H1 (cell line): ENCODE measurements at regions not wholly inside any gene's neighbourhood (a gene's known extent, or its start where the extent isn't known, plus 50 kb on each side); places are given as distances from the start of the nearest gene placed in this dataset.

Experiments
- CTCF ChIA-PET: fragments of 300-600 bp; sonication (Branson Sonifier 250); formaldehyde crosslinking; loops from one replicate; lab custom pipeline; 2021; ENCODE audit not compliant: partially characterized antibody; lab: Charles Lee
- POLR2A ChIA-PET: fragments of 300-600 bp; sonication (Branson Sonifier 250); formaldehyde crosslinking; loops from one replicate; lab custom pipeline; 2021; ENCODE audit warnings: inconsistent platforms; ENCODE audit not compliant: partially characterized antibody; lab: Charles Lee
- DNase-seq, 2 experiments: peaks; one replicate each; pipeline versions ENCODE4 v3.0.0 to v3.0.0-alpha.2; 2010 to 2022; ENCODE audit warnings: low spot score in 2 of 2, low read depth in 1 of 2, mixed read lengths in 1 of 2
- FAIRE-seq: peaks from 2 replicates; lab custom pipeline; 2011; peaks lifted over from hg19 to GRCh38; lab: Jason Lieb, UNC
- H2AFZ ChIP-seq: 2 replicates; pipeline ENCODE4 v1.8.1; 2012; ENCODE audit warnings: low read length, inconsistent platforms
- H2AK5ac ChIP-seq: 2 replicates; pipeline ENCODE4 v1.6.1; 2013; ENCODE audit warnings: low read depth, low read length
- H2BK120ac ChIP-seq: replicated peaks from 2 replicates; pipeline ENCODE3; 2013; ENCODE audit warnings: low read depth, low read length, inconsistent platforms
- H2BK12ac ChIP-seq: 2 replicates; pipeline ENCODE4 v1.6.1; 2013; ENCODE audit warnings: low read depth, low read length
- H2BK15ac ChIP-seq: 2 replicates; pipeline ENCODE4 v1.6.1; 2013; ENCODE audit warnings: low read length
- H2BK20ac ChIP-seq: 2 replicates; pipeline ENCODE4 v1.6.1; 2013; ENCODE audit warnings: low read length
- H2BK5ac ChIP-seq: 2 replicates; pipeline ENCODE4 v1.6.1; 2013; ENCODE audit warnings: low read depth, low read length
- H3K14ac ChIP-seq: 2 replicates; pipeline ENCODE4 v1.6.1; 2013; ENCODE audit warnings: inconsistent platforms; ENCODE audit not compliant: insufficient read length
- H3K18ac ChIP-seq: 2 replicates; pipeline ENCODE4 v1.6.1; 2013; ENCODE audit warnings: low read length; ENCODE audit errors: extremely low read depth
- H3K23ac ChIP-seq: 2 replicates; pipeline ENCODE4 v1.6.1; 2013; ENCODE audit warnings: inconsistent platforms; ENCODE audit not compliant: insufficient read length
- H3K23me2 ChIP-seq: 2 replicates; pipeline ENCODE4 v1.6.1; 2013; ENCODE audit warnings: low read depth, low read length
- H3K27ac ChIP-seq: 2 replicates; pipeline ENCODE4 v1.6.1; 2011; ENCODE audit warnings: low read depth, low read length, inconsistent platforms
- H3K27me3 ChIP-seq, 4 experiments: replicated peaks in 1 of 4; 1 replicate in 1 of 4; 2 replicates in 3 of 4; pipeline versions ENCODE4 v1.6.1 to v1.8.1; 2011 to 2013; ENCODE audit warnings: low read length in 3 of 4, mild to moderate bottlenecking in 3 of 4, inconsistent platforms in 2 of 4, mixed read lengths in 2 of 4, moderate library complexity in 1 of 4; ENCODE audit not compliant: control insufficient read depth in 3 of 4, insufficient read depth in 3 of 4; ENCODE audit errors: extremely low read depth in 1 of 4
- H3K36me3 ChIP-seq, 4 experiments: 2 replicates each; pipeline versions ENCODE4 v1.6.1 to v1.8.1; 2011 to 2013; ENCODE audit warnings: mild to moderate bottlenecking in 4 of 4, low read length in 3 of 4, moderate library complexity in 2 of 4, control low read depth in 1 of 4, inconsistent platforms in 1 of 4; ENCODE audit not compliant: insufficient read depth in 4 of 4, control insufficient read depth in 2 of 4
- H3K4ac ChIP-seq: replicated peaks from 2 replicates; pipeline ENCODE3; 2013; ENCODE audit warnings: low read length, low read depth, mixed read lengths, inconsistent platforms; ENCODE audit not compliant: insufficient read length
- H3K4me1 ChIP-seq, 4 experiments: replicated peaks in 1 of 4; 1 replicate in 1 of 4; 2 replicates in 3 of 4; pipeline versions ENCODE4 v1.6.1 to v1.8.1; 2011 to 2013; ENCODE audit warnings: low read length in 3 of 4, inconsistent platforms in 2 of 4, mixed read lengths in 1 of 4; ENCODE audit not compliant: insufficient read depth in 4 of 4, control insufficient read depth in 3 of 4
- H3K4me2 ChIP-seq, 2 experiments: 2 replicates each; pipeline versions ENCODE4 v1.6.1 to v1.8.1; 2011 to 2013; ENCODE audit warnings: low read depth in 2 of 2, low read length in 2 of 2, control low read depth in 1 of 2, inconsistent platforms in 1 of 2, mild to moderate bottlenecking in 1 of 2; ENCODE audit not compliant: insufficient read depth in 1 of 2
- H3K4me3 ChIP-seq, 4 experiments: fragments of 200-600, 300-600 bp in 1 of 4; sonication (generic), shearing (Covaris generic), sonication (Bioruptor Twin) in 1 of 4; 2 replicates each; pipeline versions ENCODE4 v1.5.1 to v1.8.1; 2011 to 2016; ENCODE audit warnings: low read length in 4 of 4, low read depth in 3 of 4, control low read depth in 2 of 4, inconsistent platforms in 2 of 4, mild to moderate bottlenecking in 2 of 4, mixed read lengths in 1 of 4, moderate library complexity in 1 of 4; ENCODE audit not compliant: insufficient read depth in 2 of 4; ENCODE audit errors: extremely low read depth in 1 of 4
- H3K56ac ChIP-seq: replicated peaks from 2 replicates; pipeline ENCODE3; 2013; ENCODE audit warnings: low read depth, mild to moderate bottlenecking, mixed read lengths, low read length, inconsistent platforms; ENCODE audit not compliant: insufficient read length
- H3K79me1 ChIP-seq: 2 replicates; pipeline ENCODE4 v1.6.1; 2013; ENCODE audit warnings: low read depth, low read length, control low read depth
- H3K79me2 ChIP-seq, 2 experiments: 2 replicates each; pipeline versions ENCODE4 v1.6.1 to v1.8.1; 2012 to 2013; ENCODE audit warnings: low read length in 2 of 2, mild to moderate bottlenecking in 2 of 2, inconsistent platforms in 1 of 2; ENCODE audit not compliant: insufficient read depth in 2 of 2, control insufficient read depth in 1 of 2
- H3K9ac ChIP-seq, 4 experiments: replicated peaks in 1 of 4; 1 replicate in 1 of 4; 2 replicates in 3 of 4; pipeline versions ENCODE4 v1.6.1 to v1.8.1; 2011 to 2013; ENCODE audit warnings: low read depth in 3 of 4, low read length in 3 of 4, control low read depth in 2 of 4, mild to moderate bottlenecking in 2 of 4, moderate library complexity in 2 of 4, inconsistent platforms in 1 of 4; ENCODE audit errors: extremely low read depth in 1 of 4
- H3K9me3 ChIP-seq, 2 experiments: 2 replicates each; pipeline versions ENCODE4 v1.6.1 to v1.8.1; 2012 to 2013; ENCODE audit warnings: mild to moderate bottlenecking in 2 of 2, moderate library complexity in 2 of 2, control low read depth in 1 of 2, inconsistent platforms in 1 of 2, low read depth in 1 of 2, low read length in 1 of 2, mixed read lengths in 1 of 2; ENCODE audit not compliant: insufficient read depth in 2 of 2
- H4K20me1 ChIP-seq, 2 experiments: replicated peaks in 1 of 2; 2 replicates each; pipeline versions ENCODE3 to v1.8.1; 2011 to 2013; ENCODE audit warnings: inconsistent platforms in 2 of 2, low read length in 2 of 2, mild to moderate bottlenecking in 1 of 2; ENCODE audit not compliant: insufficient read depth in 2 of 2, control insufficient read depth in 1 of 2
- H4K5ac ChIP-seq: 2 replicates; pipeline ENCODE4 v1.6.1; 2013; ENCODE audit warnings: low read length, low read depth, mixed read lengths, inconsistent platforms; ENCODE audit not compliant: insufficient read length
- H4K8ac ChIP-seq: 2 replicates; pipeline ENCODE4 v1.8.0; 2013; ENCODE audit warnings: mild to moderate bottlenecking, moderate library complexity, low read length, inconsistent platforms; ENCODE audit not compliant: insufficient read depth; ENCODE audit errors: extremely low read depth
- H4K91ac ChIP-seq: replicated peaks from 2 replicates; pipeline ENCODE3; 2013; ENCODE audit warnings: low read length, mixed read lengths, inconsistent platforms; ENCODE audit not compliant: insufficient read length
- BACH1 ChIP-seq: IDR thresholded peaks from 2 replicates; pipeline ENCODE4 v1.6.1; 2012; ENCODE audit warnings: low read length, improper control_type of control experiment
- CBX5 ChIP-seq: fragments of 300-800, 300-1000 bp; sonication (generic); IDR thresholded peaks from 2 replicates; pipeline ENCODE4 v1.7.1; 2016; ENCODE audit warnings: antibody characterized with exemption, low read length, low read depth
- CEBPB ChIP-seq: IDR thresholded peaks from 2 replicates; pipeline ENCODE4 v1.6.1; 2012; ENCODE audit warnings: low read depth, low read length
- CREB1 ChIP-seq: IDR thresholded peaks from 2 replicates; pipeline ENCODE4 v1.6.1; 2012; ENCODE audit warnings: inconsistent platforms
- CTBP2 ChIP-seq: IDR thresholded peaks from 2 replicates; pipeline ENCODE4 v1.7.0; 2011; ENCODE audit warnings: borderline replicate concordance, mild to moderate bottlenecking, moderate library complexity, mixed read lengths, low read length; ENCODE audit not compliant: insufficient read depth, insufficient read length
- EGR1 ChIP-seq: IDR thresholded peaks from 2 replicates; pipeline ENCODE4 v1.6.1; 2011; ENCODE audit warnings: low read depth, low read length, borderline replicate concordance
- EZH2 ChIP-seq: fragments of 200-600 bp; sonication (generic); IDR thresholded peaks from 2 replicates; pipeline ENCODE4 v1.7.1; 2012; ENCODE audit warnings: low read depth, mild to moderate bottlenecking, moderate library complexity, low read length, inconsistent platforms; ENCODE audit not compliant: severe bottlenecking
- KDM4A ChIP-seq: IDR thresholded peaks from one replicate; pipeline ENCODE4 v1.7.1; 2012; ENCODE audit warnings: low read depth, mild to moderate bottlenecking, moderate library complexity, low read length, inconsistent platforms; ENCODE audit not compliant: severe bottlenecking
- KDM5A ChIP-seq: fragments of 200-600 bp; IDR thresholded peaks from 2 replicates; pipeline ENCODE4 v1.7.1; 2012; ENCODE audit warnings: mild to moderate bottlenecking, low read length, inconsistent platforms, mixed read lengths
- RAD21 ChIP-seq, 2 experiments: IDR thresholded peaks in 1 of 2; conservative IDR thresholded peaks in 1 of 2; 2 replicates each; pipeline ENCODE4 v1.6.1; 2011; ENCODE audit warnings: low read depth in 2 of 2, low read length in 2 of 2, improper control_type of control experiment in 1 of 2, inconsistent platforms in 1 of 2, mild to moderate bottlenecking in 1 of 2, moderate library complexity in 1 of 2
- SIN3A ChIP-seq, 2 experiments: IDR thresholded peaks in 1 of 2; conservative IDR thresholded peaks in 1 of 2; 2 replicates each; pipeline ENCODE4 v1.6.1; 2011 to 2012; ENCODE audit warnings: low read length in 2 of 2, improper control_type of control experiment in 1 of 2, low read depth in 1 of 2, mild to moderate bottlenecking in 1 of 2
- SP1 ChIP-seq: IDR thresholded peaks from 2 replicates; pipeline ENCODE4 v1.6.1; 2011; ENCODE audit warnings: low read depth, low read length
- SRF ChIP-seq: IDR thresholded peaks from 2 replicates; pipeline ENCODE4 v1.6.1; 2011; ENCODE audit warnings: mild to moderate bottlenecking, low read depth, low read length, moderate library complexity
- YY1 ChIP-seq: IDR thresholded peaks from 2 replicates; pipeline ENCODE4 v1.6.1; 2011; ENCODE audit warnings: low read depth, mild to moderate bottlenecking, low read length
- ZNF274 ChIP-seq: IDR thresholded peaks from 2 replicates; pipeline ENCODE4 v1.7.0; 2012; ENCODE audit warnings: low read length, borderline replicate concordance; ENCODE audit errors: extremely low read depth
- WGBS, 2 experiments: shearing (Covaris generic) in 1 of 2; methylation state at CpG; one replicate each; pipeline versions ENCODE4 v1.1.6 to v1.1.7; 2013 to 2015; ENCODE audit warnings: low lambda C conversion rate in 2 of 2, mixed read lengths in 2 of 2, inconsistent platforms in 1 of 2, low coverage in 1 of 2, missing lambda C conversion rate in 1 of 2; ENCODE audit not compliant: insufficient replicate concordance in 2 of 2, insufficient coverage in 1 of 2, insufficient read length in 1 of 2; ENCODE audit errors: extremely low coverage in 1 of 2, missing lambda C conversion rate in 1 of 2; 5-methylcytosine and 5-hydroxymethylcytosine counted together

DNA sequence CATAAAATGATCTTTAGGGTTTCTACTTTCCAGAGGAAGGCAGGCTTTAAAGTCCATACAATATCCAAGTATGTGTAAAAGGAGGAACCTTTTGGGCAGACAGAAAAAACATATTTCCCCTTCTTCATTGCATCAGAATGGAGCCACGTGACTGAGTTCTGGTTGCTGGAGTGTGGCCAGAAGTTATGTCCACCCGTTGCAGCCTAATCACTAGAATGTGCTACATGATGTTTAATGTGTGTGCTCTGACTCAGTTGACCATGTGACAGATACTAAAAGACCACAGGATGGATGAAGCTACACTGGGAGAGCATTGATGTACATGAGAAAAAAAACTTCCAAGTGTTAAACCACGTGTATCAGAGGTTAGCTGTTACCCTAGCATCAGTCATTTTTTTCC, 460.9 kb downstream of the RIT2 start:
- POLR2A ChIA-PET: no interaction called here
- no peak overlapping the region for H3K27ac ChIP-seq
- H2AFZ ChIP-seq: no peak overlapping the region
- CTCF ChIA-PET: no interaction called here
- H2BK120ac ChIP-seq: no peak overlapping the region
- H3K23ac ChIP-seq: no peak overlapping the region
- no peaks in the 10 kb centered on the region for H3K27me3 ChIP-seq
- H4K5ac ChIP-seq: no peak overlapping the region
- H3K56ac ChIP-seq: no peak overlapping the region
- H3K23me2 ChIP-seq: no peaks in the 10 kb centered on the region
- no peak overlapping the region for H3K4ac ChIP-seq
- H3K4me1 ChIP-seq: peaks cover 0 to 14% (median 0%) of the 10 kb centered on the region in 4 experiments; a peak in 2 of 7 replicates
- H3K18ac ChIP-seq: no peak overlapping the region
- DNase-seq (no peak), FAIRE-seq (no peak)
- no peak overlapping the region for H4K8ac ChIP-seq
- no peak overlapping the region for H3K14ac ChIP-seq
- H3K79me2 ChIP-seq: no peaks in the 10 kb centered on the region
- peaks cover 0 to 2% (median 0%) of the 10 kb centered on the region in 4 experiments; a peak in 1 of 8 replicates for H3K36me3 ChIP-seq
- peak overlapping the region; percentile 5 for H4K91ac ChIP-seq
- H2BK12ac ChIP-seq: no peak overlapping the region
- H3K9ac ChIP-seq: no peak overlapping the region
- H3K4me3 ChIP-seq: no peak overlapping the region
- H2BK15ac ChIP-seq: no peak overlapping the region
- no peak overlapping the region for H2AK5ac ChIP-seq
- no peak overlapping the region for H2BK20ac ChIP-seq
- H3K9me3 ChIP-seq: peaks cover 0 to 8% of the 10 kb centered on the region in 2 experiments; a peak in 1 of 4 replicates
- no peak overlapping the region for H2BK5ac ChIP-seq
- WGBS, 2 experiments: 85% methylated on average over 3 of the region's 3 CpGs; no CpG with 5 or more reads in 1 of the 2 experiments
- H3K4me2 ChIP-seq: no peak overlapping the region
- no peaks in the 10 kb centered on the region for H4K20me1 ChIP-seq
- no peaks in the 10 kb centered on the region for H3K79me1 ChIP-seq
- TF ChIP-seq KDM4A (no peak), RAD21 (IDR thresholded peaks at IDR 0.05 in 1 of 2, conservative IDR thresholded peaks at IDR 0.05 in 1 of 2; ENCODE audit: low read depth in 2 of 2, low read length in 2 of 2) (no peak), ZNF274 (no peak), EGR1 (no peak), SP1 (no peak), CTBP2 (no peak), YY1 (no peak), BACH1 (no peak), CEBPB (no peak), CBX5 (no peak), SIN3A (conservative IDR thresholded peaks at IDR 0.05 in 1 of 2, IDR thresholded peaks at IDR 0.05 in 1 of 2; ENCODE audit: low read depth in 1 of 2, low read length in 2 of 2) (no peak), EZH2 (no peak), CREB1 (no peak), SRF (no peak), KDM5A (no peak)
